T-helper 1 cell treated with Interleukin-12 subunit alpha and Interleukin-12 subunit beta and Interleukin-4 antibody, amounts not matched to agents 30 μg/mL and 1 μg/mL, for 36 hours (primary cell): ENCODE measurements at regions not wholly inside any gene's neighbourhood (a gene's known extent, or its start where the extent isn't known, plus 50 kb on each side); places are given as distances from the start of the nearest gene placed in this dataset.
A peak's percentile ranks its signal among the peaks of the same experiment; 100 is the strongest.

ENCODE experiments used
- H3K27ac Mint-ChIP-seq: one replicate; pipeline ENCODE4 v1.8.0; 2021; ENCODE audit warnings: mild to moderate bottlenecking, mixed read lengths
- H3K27me3 Mint-ChIP-seq: one replicate; pipeline ENCODE4 v1.8.0; 2021; ENCODE audit warnings: low read depth, mixed read lengths
- H3K36me3 Mint-ChIP-seq: one replicate; pipeline ENCODE4 v1.8.0; 2021; ENCODE audit warnings: low read depth, mixed read lengths
- H3K4me1 Mint-ChIP-seq: one replicate; pipeline ENCODE4 v1.8.0; 2021; ENCODE audit warnings: low read depth, mixed read lengths
- H3K4me3 Mint-ChIP-seq: one replicate; pipeline ENCODE4 v1.8.0; 2021; ENCODE audit warnings: mild to moderate bottlenecking, moderate library complexity, mixed read lengths
- H3K9me3 Mint-ChIP-seq: one replicate; pipeline ENCODE4 v1.8.0; 2021; ENCODE audit warnings: mixed read lengths

- H3K4me1 Mint-ChIP-seq = no peaks in the 10 kb centered on the region
- no peaks in the 10 kb centered on the region for H3K27me3 Mint-ChIP-seq
- H3K4me3 Mint-ChIP-seq = no peak overlapping the region
Observed at GRCh38 chr12:103053089-103053488, 95.6 kb downstream of the ASCL1 start.

GRCh38 chr12:103073630-103074029 lies 116.2 kb downstream of the ASCL1 start:
- Mint-ChIP-seq H3K4me1 (no peaks in the 10 kb centered on the region), H3K4me3 (no peak overlapping the region), H3K36me3 (no peaks in the 10 kb centered on the region)

More at GRCh38 chr12:103053089-103053488, 95.6 kb downstream of the ASCL1 start:
- no peaks in the 10 kb centered on the region for H3K9me3 Mint-ChIP-seq
- H3K27ac Mint-ChIP-seq = no peak overlapping the region
- H3K36me3 Mint-ChIP-seq = no peaks in the 10 kb centered on the region

GRCh38 chr12:103075848-103076247 lies 118.4 kb downstream of the ASCL1 start:
- Mint-ChIP-seq H3K36me3 (no peaks in the 10 kb centered on the region), H3K4me1 (no peaks in the 10 kb centered on the region), H3K27me3 (no peaks in the 10 kb centered on the region), H3K27ac (no peak overlapping the region), H3K4me3 (no peak overlapping the region), H3K9me3 (peaks cover under 1% of the 10 kb centered on the region)

More at GRCh38 chr12:103073630-103074029, 116.2 kb downstream of the ASCL1 start:
- Mint-ChIP-seq H3K27me3 (no peaks in the 10 kb centered on the region), H3K9me3 (peaks cover 3% of the 10 kb centered on the region), H3K27ac (no peak overlapping the region)

GRCh38 chr12:103077108-103077773 lies 119.8 kb downstream of the ASCL1 start:
- Mint-ChIP-seq H3K4me3 (no peak overlapping the region), H3K9me3 (peaks cover 6% of the 10 kb centered on the region), H3K4me1 (no peaks in the 10 kb centered on the region), H3K36me3 (no peaks in the 10 kb centered on the region), H3K27ac (no peak overlapping the region), H3K27me3 (no peaks in the 10 kb centered on the region)

- Mint-ChIP-seq H3K4me3 (no peak overlapping the region), H3K4me1 (no peaks in the 10 kb centered on the region), H3K9me3 (peaks cover 6% of the 10 kb centered on the region), H3K36me3 (no peaks in the 10 kb centered on the region), H3K27ac (no peak overlapping the region), H3K27me3 (no peaks in the 10 kb centered on the region)
Observed at GRCh38 chr12:103085541-103085940, 128.1 kb downstream of the ASCL1 start.

- H3K4me3 Mint-ChIP-seq = no peak overlapping the region
- H3K9me3 Mint-ChIP-seq = no peaks in the 10 kb centered on the region
- H3K36me3 Mint-ChIP-seq = no peaks in the 10 kb centered on the region
- H3K27me3 Mint-ChIP-seq = no peaks in the 10 kb centered on the region
- H3K4me1 Mint-ChIP-seq = no peaks in the 10 kb centered on the region
- no peak overlapping the region for H3K27ac Mint-ChIP-seq
Observed at GRCh38 chr12:103086471-103086870, 129.0 kb downstream of the ASCL1 start.

GRCh38 chr12:103093499-103094106 lies 136.1 kb downstream of the ASCL1 start:
- no peak overlapping the region for H3K4me3 Mint-ChIP-seq
- no peaks in the 10 kb centered on the region for H3K4me1 Mint-ChIP-seq
- peaks cover 4% of the 10 kb centered on the region for H3K9me3 Mint-ChIP-seq
- no peaks in the 10 kb centered on the region for H3K36me3 Mint-ChIP-seq
- H3K27me3 Mint-ChIP-seq = no peaks in the 10 kb centered on the region
- no peak overlapping the region for H3K27ac Mint-ChIP-seq

- Mint-ChIP-seq H3K36me3 (peaks cover 3% of the 10 kb centered on the region), H3K4me3 (no peak overlapping the region), H3K27me3 (no peaks in the 10 kb centered on the region), H3K27ac (no peak overlapping the region), H3K4me1 (peaks cover 1% of the 10 kb centered on the region), H3K9me3 (peaks cover 13% of the 10 kb centered on the region)
Observed at GRCh38 chr12:103097496-103097895, 140.0 kb downstream of the ASCL1 start.

- Mint-ChIP-seq H3K27ac (no peak overlapping the region), H3K9me3 (peaks cover 15% of the 10 kb centered on the region), H3K4me1 (peaks cover 1% of the 10 kb centered on the region), H3K36me3 (peaks cover 3% of the 10 kb centered on the region), H3K4me3 (no peak overlapping the region), H3K27me3 (no peaks in the 10 kb centered on the region)
Observed at GRCh38 chr12:103100257-103100831, 142.9 kb downstream of the ASCL1 start.

- Mint-ChIP-seq H3K27me3 (no peaks in the 10 kb centered on the region), H3K4me3 (no peak overlapping the region), H3K36me3 (peaks cover 3% of the 10 kb centered on the region), H3K27ac (peak overlapping the region; percentile 27), H3K9me3 (peaks cover 12% of the 10 kb centered on the region), H3K4me1 (peaks cover 1% of the 10 kb centered on the region)
Observed at GRCh38 chr12:103102225-103102744, 144.8 kb downstream of the ASCL1 start.

GRCh38 chr12:103105971-103106597 lies 148.6 kb downstream of the ASCL1 start:
- no peaks in the 10 kb centered on the region for H3K36me3 Mint-ChIP-seq
- H3K9me3 Mint-ChIP-seq = peaks cover 4% of the 10 kb centered on the region
- no peak overlapping the region for H3K27ac Mint-ChIP-seq
- peaks cover 1% of the 10 kb centered on the region for H3K4me1 Mint-ChIP-seq
- H3K4me3 Mint-ChIP-seq = no peak overlapping the region
- no peaks in the 10 kb centered on the region for H3K27me3 Mint-ChIP-seq

- no peaks in the 10 kb centered on the region for H3K9me3 Mint-ChIP-seq
- H3K27ac Mint-ChIP-seq = no peak overlapping the region
- no peaks in the 10 kb centered on the region for H3K36me3 Mint-ChIP-seq
- H3K4me3 Mint-ChIP-seq = no peak overlapping the region
- H3K27me3 Mint-ChIP-seq = no peaks in the 10 kb centered on the region
- H3K4me1 Mint-ChIP-seq = no peaks in the 10 kb centered on the region
Observed at GRCh38 chr12:103109861-103110260, 152.4 kb downstream of the ASCL1 start.

- Mint-ChIP-seq H3K27me3 (no peaks in the 10 kb centered on the region), H3K27ac (no peak overlapping the region), H3K36me3 (no peaks in the 10 kb centered on the region), H3K4me3 (no peak overlapping the region), H3K9me3 (no peaks in the 10 kb centered on the region), H3K4me1 (no peaks in the 10 kb centered on the region)
Observed at GRCh38 chr12:103114296-103115055, 157.0 kb downstream of the ASCL1 start.

- H3K36me3 Mint-ChIP-seq = no peaks in the 10 kb centered on the region
Observed at GRCh38 chr12:103128862-103129501, 171.5 kb downstream of the ASCL1 start.

More at GRCh38 chr12:103128862-103129501, 171.5 kb downstream of the ASCL1 start:
- Mint-ChIP-seq H3K4me3 (no peak overlapping the region), H3K27me3 (no peaks in the 10 kb centered on the region), H3K4me1 (no peaks in the 10 kb centered on the region), H3K27ac (no peak overlapping the region), H3K9me3 (peaks cover 8% of the 10 kb centered on the region)
